DOHH2 (cell line): ENCODE measurements at regions not wholly inside any gene's neighbourhood (a gene's known extent, or its start where the extent isn't known, plus 50 kb on each side); places are given as distances from the start of the nearest gene placed in this dataset.

Source experiments
- EZH2phosphoT487 ChIP-seq: fragments of 200-600 bp; sonication (generic); IDR thresholded peaks from 2 replicates; pipeline ENCODE4 v1.6.1; 2017; ENCODE audit warnings: borderline replicate concordance, mild to moderate bottlenecking, antibody characterized with exemption, low read length, moderate library complexity, mixed read lengths
- TF ChIP-seq, protein P1 (sequence below): fragments of 200-600 bp; sonication (generic); IDR thresholded peaks from one replicate; pipeline ENCODE4 v1.5.1; 2014; ENCODE audit warnings: antibody characterized with exemption, mild to moderate bottlenecking, low read depth, low read length; ENCODE audit not compliant: poor library complexity, severe bottlenecking

DNA sequence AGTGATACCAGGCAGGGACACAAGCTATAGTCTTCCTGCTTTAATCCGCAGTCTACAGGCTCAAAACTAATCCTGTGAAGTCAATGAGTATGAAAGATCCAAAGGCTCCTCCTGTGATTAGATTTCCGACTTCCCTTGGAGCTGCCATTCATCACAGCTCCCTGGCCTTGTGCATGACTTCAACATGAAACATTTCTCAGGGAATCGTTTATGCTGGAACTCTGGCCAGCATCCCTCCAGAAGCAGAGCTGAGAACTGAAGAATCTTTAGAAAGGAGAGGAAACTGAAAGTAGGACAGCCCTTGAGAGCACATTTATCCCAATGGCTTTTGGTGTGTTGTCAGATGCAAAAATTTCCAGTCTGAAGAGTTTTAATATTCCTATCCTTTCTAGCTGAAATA, 84.3 kb upstream of the SESTD1 start:
- TF ChIP-seq, protein P1, sequence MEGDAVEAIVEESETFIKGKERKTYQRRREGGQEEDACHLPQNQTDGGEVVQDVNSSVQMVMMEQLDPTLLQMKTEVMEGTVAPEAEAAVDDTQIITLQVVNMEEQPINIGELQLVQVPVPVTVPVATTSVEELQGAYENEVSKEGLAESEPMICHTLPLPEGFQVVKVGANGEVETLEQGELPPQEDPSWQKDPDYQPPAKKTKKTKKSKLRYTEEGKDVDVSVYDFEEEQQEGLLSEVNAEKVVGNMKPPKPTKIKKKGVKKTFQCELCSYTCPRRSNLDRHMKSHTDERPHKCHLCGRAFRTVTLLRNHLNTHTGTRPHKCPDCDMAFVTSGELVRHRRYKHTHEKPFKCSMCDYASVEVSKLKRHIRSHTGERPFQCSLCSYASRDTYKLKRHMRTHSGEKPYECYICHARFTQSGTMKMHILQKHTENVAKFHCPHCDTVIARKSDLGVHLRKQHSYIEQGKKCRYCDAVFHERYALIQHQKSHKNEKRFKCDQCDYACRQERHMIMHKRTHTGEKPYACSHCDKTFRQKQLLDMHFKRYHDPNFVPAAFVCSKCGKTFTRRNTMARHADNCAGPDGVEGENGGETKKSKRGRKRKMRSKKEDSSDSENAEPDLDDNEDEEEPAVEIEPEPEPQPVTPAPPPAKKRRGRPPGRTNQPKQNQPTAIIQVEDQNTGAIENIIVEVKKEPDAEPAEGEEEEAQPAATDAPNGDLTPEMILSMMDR, result no peak
- no peak for TF ChIP-seq EZH2phosphoT487
